ENCODE measurements at regions not wholly inside any gene's neighbourhood (a gene's known extent, or its start where the extent isn't known, plus 50 kb on each side); places are given as distances from the start of the nearest gene placed in this dataset.

DNA sequence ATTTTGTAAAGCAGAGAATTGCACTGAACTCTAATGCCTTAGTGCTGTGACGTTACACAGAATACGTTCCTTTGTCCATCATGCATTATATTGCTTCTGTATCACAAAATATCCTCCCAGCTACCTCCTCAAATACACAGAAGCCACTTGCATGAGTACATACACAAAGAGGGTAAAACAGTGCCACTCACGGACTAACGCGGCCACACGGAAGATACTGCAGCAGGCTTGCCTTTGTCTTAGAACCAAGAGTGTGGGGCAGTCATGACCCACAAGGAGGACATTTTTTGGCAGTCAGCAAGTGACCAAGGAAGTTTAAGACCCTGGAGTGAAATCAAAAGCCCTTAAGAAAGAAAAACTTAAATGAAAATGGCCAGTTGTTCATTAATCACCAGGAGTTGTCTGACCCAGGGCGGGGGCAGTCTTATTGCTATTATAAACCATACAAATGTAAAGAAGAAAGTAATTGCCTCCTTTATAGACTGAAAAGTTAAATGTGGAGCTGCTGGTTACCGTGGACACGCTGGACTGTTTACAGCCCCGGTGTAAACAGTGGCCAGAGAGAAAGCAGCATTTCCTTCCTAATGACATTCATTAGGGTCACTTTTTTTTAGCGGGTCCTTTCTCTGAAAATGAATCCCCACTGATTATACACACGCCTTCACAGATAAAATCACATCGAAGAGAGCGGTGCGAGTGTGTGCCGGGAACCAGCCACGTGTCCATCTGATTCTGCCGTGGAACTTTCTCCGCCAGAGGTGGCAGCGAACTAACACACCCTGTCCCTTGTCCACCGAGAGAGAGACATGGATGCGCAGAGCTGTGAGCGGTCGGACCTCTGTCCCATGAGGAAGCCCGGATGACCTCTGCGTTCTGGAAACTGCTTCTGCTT lies 66.8 kb downstream of the SOX1 start (continued):
- TF ChIP-seq CBX5 (IDR thresholded peaks at IDR 0.05; ENCODE audit: low read depth, low read length) (no peak), SIX5 (IDR thresholded peaks at IDR 0.05; ENCODE audit: low read depth, low read length) (no peak), SIN3A (conservative IDR thresholded peaks at IDR 0.05 in 1 of 2, IDR thresholded peaks at IDR 0.05 in 1 of 2; ENCODE audit: low read depth in 1 of 2, low read length in 2 of 2) (no peak), POU5F1 (IDR thresholded peaks at IDR 0.05; ENCODE audit: low read depth, low read length) (no peak), SP1 (IDR thresholded peaks at IDR 0.05; ENCODE audit: low read depth, low read length) (no peak)
